Ishikawa (cell line): ENCODE measurements at regions not wholly inside any gene's neighbourhood (a gene's known extent, or its start where the extent isn't known, plus 50 kb on each side); places are given as distances from the start of the nearest gene placed in this dataset.

Experiments used
- CEBPB ChIP-seq: IDR thresholded peaks from 2 replicates; pipeline ENCODE4 v1.6.1; 2012
- CREB1 ChIP-seq: IDR thresholded peaks from 2 replicates; pipeline ENCODE4 v1.6.1; 2012; ENCODE audit warnings: low read depth
- EGR1 ChIP-seq: IDR thresholded peaks from 2 replicates; pipeline ENCODE4 v1.6.1; 2012
- EP300 ChIP-seq: IDR thresholded peaks from 2 replicates; pipeline ENCODE4 v1.6.1; 2012; ENCODE audit warnings: borderline replicate concordance
- FOXM1 ChIP-seq: IDR thresholded peaks from 2 replicates; pipeline ENCODE4 v1.6.1; 2012; ENCODE audit warnings: low read depth, borderline replicate concordance
- MAX ChIP-seq: IDR thresholded peaks from 2 replicates; pipeline ENCODE4 v1.6.1; 2012
- NFIC ChIP-seq: IDR thresholded peaks from 2 replicates; pipeline ENCODE4 v1.6.1; 2012
- RAD21 ChIP-seq: IDR thresholded peaks from 2 replicates; pipeline ENCODE4 v1.6.1; 2012; ENCODE audit warnings: low read depth
- REST ChIP-seq: IDR thresholded peaks from 2 replicates; pipeline ENCODE4 v1.6.1; 2012; ENCODE audit warnings: low read depth, mild to moderate bottlenecking
- TAF1 ChIP-seq: IDR thresholded peaks from 2 replicates; pipeline ENCODE4 v1.6.1; 2012; ENCODE audit warnings: low read depth, mild to moderate bottlenecking
- TCF12 ChIP-seq: IDR thresholded peaks from 2 replicates; pipeline ENCODE4 v1.6.1; 2012; ENCODE audit warnings: low read depth
- TEAD4 ChIP-seq: IDR thresholded peaks from 2 replicates; pipeline ENCODE4 v1.6.1; 2012
- YY1 ChIP-seq: IDR thresholded peaks from 2 replicates; pipeline ENCODE4 v1.6.1; 2012; ENCODE audit warnings: low read depth
- ZBTB7A ChIP-seq: IDR thresholded peaks from 2 replicates; pipeline ENCODE4 v1.6.1; 2012; ENCODE audit warnings: low read depth
- TF ChIP-seq, protein P1 (sequence below): IDR thresholded peaks from 2 replicates; pipeline ENCODE4 v1.6.1; 2012

DNA sequence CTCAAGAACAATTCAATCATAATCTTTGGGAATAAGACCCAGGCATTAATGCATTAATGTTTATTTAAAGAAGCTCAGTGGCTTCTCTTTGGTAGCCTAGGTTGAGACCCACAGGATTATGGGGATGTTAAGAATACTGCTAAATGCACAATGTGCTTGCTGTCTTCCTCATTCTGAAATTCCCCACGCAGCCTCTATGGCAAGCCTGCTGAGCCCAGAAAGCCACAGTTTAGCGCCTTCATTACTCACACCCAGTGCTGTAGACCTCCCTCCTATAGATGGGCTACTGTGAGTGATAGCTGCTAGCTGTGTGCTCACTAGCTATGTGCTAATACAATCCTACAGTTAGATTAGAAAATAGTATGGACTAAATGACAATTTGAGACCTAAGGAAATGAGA is 90.6 kb downstream of the TNFSF13B start:
- TF ChIP-seq CREB1, result no peak
- TF ChIP-seq NFIC, result no peak
- no peak for TF ChIP-seq REST
- no peak for TF ChIP-seq MAX

- TF ChIP-seq EP300 (no peak), CEBPB (no peak), TAF1 (no peak), TCF12 (no peak), ZBTB7A (no peak), FOXM1 (no peak), RAD21 (no peak), TEAD4 (no peak), MAX (no peak), EGR1 (no peak), REST (no peak), CREB1 (no peak), YY1 (no peak), NFIC (no peak)
- TF ChIP-seq, protein P1, sequence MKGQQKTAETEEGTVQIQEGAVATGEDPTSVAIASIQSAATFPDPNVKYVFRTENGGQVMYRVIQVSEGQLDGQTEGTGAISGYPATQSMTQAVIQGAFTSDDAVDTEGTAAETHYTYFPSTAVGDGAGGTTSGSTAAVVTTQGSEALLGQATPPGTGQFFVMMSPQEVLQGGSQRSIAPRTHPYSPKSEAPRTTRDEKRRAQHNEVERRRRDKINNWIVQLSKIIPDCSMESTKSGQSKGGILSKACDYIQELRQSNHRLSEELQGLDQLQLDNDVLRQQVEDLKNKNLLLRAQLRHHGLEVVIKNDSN, result no peak
These were observed 92.3 kb downstream of the TNFSF13B start for GRCh38 chr13:108361769-108362168.

DNA sequence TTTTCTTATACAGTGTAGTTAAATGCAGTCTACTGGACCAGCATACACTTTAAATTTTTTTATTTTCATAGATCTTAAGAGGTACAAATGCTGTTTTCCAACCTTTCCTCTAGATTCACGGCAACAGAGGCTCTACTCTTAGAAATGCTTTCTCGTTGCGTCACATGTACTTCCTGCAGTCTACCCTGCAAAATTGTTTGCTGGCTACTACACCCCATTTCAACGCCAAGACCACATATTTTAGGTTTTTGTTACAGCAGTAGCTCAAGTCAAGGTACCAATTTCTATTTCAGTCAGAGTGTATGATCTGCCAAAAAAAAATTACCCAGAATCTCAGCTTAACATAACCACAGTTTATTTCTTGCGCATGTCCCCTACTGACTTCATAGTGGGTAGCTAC is 94.1 kb downstream of the TNFSF13B start:
- TF ChIP-seq REST (no peak), FOXM1 (no peak), YY1 (no peak), EGR1 (no peak), TAF1 (no peak), ZBTB7A (no peak), CEBPB (no peak)
- TF ChIP-seq, protein P1, result no peak

GRCh38 chr13:108365255-108365654 is 95.7 kb downstream of the TNFSF13B start:
- TF ChIP-seq CREB1 (no peak), RAD21 (no peak), REST (no peak), TEAD4 (no peak), MAX (no peak), NFIC (no peak), YY1 (no peak), ZBTB7A (no peak), TAF1 (no peak), FOXM1 (no peak), CEBPB (no peak), TCF12 (no peak), EGR1 (no peak), EP300 (no peak)
- TF ChIP-seq, protein P1, result no peak
